AG04450 (cell line): ENCODE measurements at regions not wholly inside any gene's neighbourhood (a gene's known extent, or its start where the extent isn't known, plus 50 kb on each side); places are given as distances from the start of the nearest gene placed in this dataset.

ENCODE experiments used
- CTCF ChIA-PET: fragments of 300-600, 350-600 bp; formaldehyde crosslinking; extraction: SDS; loops from one replicate; lab custom pipeline; 2022; ENCODE audit warnings: antibody characterized with exemption, inconsistent platforms; lab: Charles Lee
- POLR2A ChIA-PET: fragments of 350-600 bp; formaldehyde crosslinking; extraction: SDS; loops from one replicate; lab custom pipeline; 2021; ENCODE audit warnings: antibody characterized with exemption, inconsistent platforms; lab: Yijun Ruan, JAX
- DNase-seq: peaks from one replicate; pipeline ENCODE4 v3.0.0-alpha.2; 2011; ENCODE audit warnings: low read depth, low spot score
- H3K27ac ChIP-seq: one replicate; pipeline ENCODE4 v1.5.1; 2012; ENCODE audit warnings: low read depth, low read length, control low read depth
- H3K27me3 ChIP-seq: one replicate; pipeline ENCODE4 v1.6.0; 2012; ENCODE audit warnings: low read length; ENCODE audit not compliant: control insufficient read depth, insufficient read depth
- H3K4me3 ChIP-seq: 2 replicates; pipeline ENCODE4 v1.5.1; 2011; ENCODE audit warnings: mild to moderate bottlenecking, low read depth, low read length, control low read depth
- H3K9me3 ChIP-seq: 2 replicates; pipeline ENCODE4 v1.5.1; 2012; ENCODE audit warnings: low read length; ENCODE audit not compliant: control insufficient read depth, insufficient read depth
- CTCF ChIP-seq: IDR thresholded peaks from 2 replicates; pipeline ENCODE4 v1.5.1; 2011; ENCODE audit warnings: low read depth, low read length, control low read depth, inconsistent platforms

GRCh38 chr21:35963920-35964451 lies 96.3 kb downstream of the SETD4 start:
- ChIA-PET CTCF (no interaction called here), POLR2A (no interaction called here)
- no peak overlapping the region for H3K27ac ChIP-seq
- H3K4me3 ChIP-seq: no peak overlapping the region
- DNase-seq: no peak
- no peaks in the 10 kb centered on the region for H3K9me3 ChIP-seq
- no peak for TF ChIP-seq CTCF
- H3K27me3 ChIP-seq: peaks cover 17% of the 10 kb centered on the region

GRCh38 chr21:35962917-35963316 lies 97.4 kb downstream of the SETD4 start:
- H3K9me3 ChIP-seq: no peaks in the 10 kb centered on the region

GRCh38 chr21:35954066-35954465 lies 106.3 kb downstream of the SETD4 start:
- no peak for DNase-seq
- no peaks in the 10 kb centered on the region for H3K9me3 ChIP-seq
- peaks cover 24% of the 10 kb centered on the region for H3K27me3 ChIP-seq
- ChIA-PET CTCF (interaction anchor here (0.6 to 1.3 kb wide), 2 partner anchors 14 to 1208 kb away, joined by 4 to 6 read pairs; no protein-coding TSS in a partner anchor), POLR2A (no interaction called here)
- no peak for TF ChIP-seq CTCF
- no peak overlapping the region for H3K4me3 ChIP-seq
- H3K27ac ChIP-seq: no peak overlapping the region

More at GRCh38 chr21:35962917-35963316, 97.4 kb downstream of the SETD4 start:
- no peak overlapping the region for H3K4me3 ChIP-seq
- ChIA-PET CTCF (no interaction called here), POLR2A (no interaction called here)
- no peak overlapping the region for H3K27ac ChIP-seq
- DNase-seq: no peak
- H3K27me3 ChIP-seq: peaks cover 17% of the 10 kb centered on the region
- no peak for TF ChIP-seq CTCF

GRCh38 chr21:35953597-35953996 lies 106.7 kb downstream of the SETD4 start:
- ChIA-PET POLR2A (no interaction called here), CTCF (interaction anchor here (1.3 kb wide), 1 partner anchor 13 kb away, joined by 4 read pairs; no protein-coding TSS in a partner anchor)

More at GRCh38 chr21:35953597-35953996, 106.7 kb downstream of the SETD4 start:
- DNase-seq: no peak
- TF ChIP-seq CTCF: no peak
- peaks cover 24% of the 10 kb centered on the region for H3K27me3 ChIP-seq
- no peak overlapping the region for H3K27ac ChIP-seq
- H3K9me3 ChIP-seq: no peaks in the 10 kb centered on the region
- no peak overlapping the region for H3K4me3 ChIP-seq
